ENCODE measurements at regions not wholly inside any gene's neighbourhood (a gene's known extent, or its start where the extent isn't known, plus 50 kb on each side); places are given as distances from the start of the nearest gene placed in this dataset.
A peak's percentile ranks its signal among the peaks of the same experiment; 100 is the strongest.

GRCh38 chr11:42524534-42525227 lies 787.1 kb upstream of the API5 start:
- Mint-ChIP-seq H3K4me3 (no peak overlapping the region), H3K27ac (no peak overlapping the region), H3K4me1 (peaks cover 74% of the 10 kb centered on the region), H3K36me3 (ENCODE audit: low read depth) (no peaks in the 10 kb centered on the region), H3K27me3 (ENCODE audit: low read depth, poor library complexity) (no peaks in the 10 kb centered on the region), H3K9me3 (no peaks in the 10 kb centered on the region)
- TF ChIP-seq CTCF (IDR thresholded peaks at IDR 0.05): peak; percentile 80
- DNase-seq: peak; percentile 73

GRCh38 chr11:42526426-42526825 lies 785.4 kb upstream of the API5 start:
- no peak overlapping the region for H3K4me3 Mint-ChIP-seq
- peaks cover 71% of the 10 kb centered on the region for H3K4me1 Mint-ChIP-seq
- H3K27me3 Mint-ChIP-seq (ENCODE audit: low read depth, poor library complexity): no peaks in the 10 kb centered on the region
- no peaks in the 10 kb centered on the region for H3K9me3 Mint-ChIP-seq
- H3K27ac Mint-ChIP-seq: no peak overlapping the region
- H3K36me3 Mint-ChIP-seq (ENCODE audit: low read depth): no peaks in the 10 kb centered on the region
- no peak for DNase-seq
- TF ChIP-seq CTCF (IDR thresholded peaks at IDR 0.05): no peak

- Mint-ChIP-seq H3K9me3 (no peaks in the 10 kb centered on the region), H3K36me3 (ENCODE audit: low read depth) (no peaks in the 10 kb centered on the region), H3K4me3 (no peak overlapping the region), H3K4me1 (peaks cover 52% of the 10 kb centered on the region), H3K27ac (no peak overlapping the region), H3K27me3 (ENCODE audit: low read depth, poor library complexity) (no peaks in the 10 kb centered on the region)
- no peak for DNase-seq
- TF ChIP-seq CTCF (IDR thresholded peaks at IDR 0.05): no peak
Observed at GRCh38 chr11:42528471-42528870, 783.3 kb upstream of the API5 start.

GRCh38 chr11:42528911-42529310 lies 782.9 kb upstream of the API5 start:
- Mint-ChIP-seq H3K27me3 (ENCODE audit: low read depth, poor library complexity) (no peaks in the 10 kb centered on the region), H3K27ac (no peak overlapping the region), H3K4me1 (peaks cover 48% of the 10 kb centered on the region), H3K9me3 (no peaks in the 10 kb centered on the region), H3K36me3 (ENCODE audit: low read depth) (no peaks in the 10 kb centered on the region), H3K4me3 (no peak overlapping the region)
- no peak for DNase-seq
- no peak for TF ChIP-seq CTCF (IDR thresholded peaks at IDR 0.05)

GRCh38 chr11:42536611-42537360 lies 775.0 kb upstream of the API5 start:
- no peak for TF ChIP-seq CTCF (IDR thresholded peaks at IDR 0.05)
- H3K27ac Mint-ChIP-seq: peak overlapping the region; percentile 9

More at GRCh38 chr11:42536611-42537360, 775.0 kb upstream of the API5 start:
- peaks cover 9% of the 10 kb centered on the region for H3K4me1 Mint-ChIP-seq
- no peaks in the 10 kb centered on the region for H3K27me3 Mint-ChIP-seq (ENCODE audit: low read depth, poor library complexity)
- H3K36me3 Mint-ChIP-seq (ENCODE audit: low read depth): no peaks in the 10 kb centered on the region
- no peak overlapping the region for H3K4me3 Mint-ChIP-seq
- no peak for DNase-seq
- no peaks in the 10 kb centered on the region for H3K9me3 Mint-ChIP-seq
